ENCODE measurements at regions not wholly inside any gene's neighbourhood (a gene's known extent, or its start where the extent isn't known, plus 50 kb on each side); places are given as distances from the start of the nearest gene placed in this dataset.

DNA sequence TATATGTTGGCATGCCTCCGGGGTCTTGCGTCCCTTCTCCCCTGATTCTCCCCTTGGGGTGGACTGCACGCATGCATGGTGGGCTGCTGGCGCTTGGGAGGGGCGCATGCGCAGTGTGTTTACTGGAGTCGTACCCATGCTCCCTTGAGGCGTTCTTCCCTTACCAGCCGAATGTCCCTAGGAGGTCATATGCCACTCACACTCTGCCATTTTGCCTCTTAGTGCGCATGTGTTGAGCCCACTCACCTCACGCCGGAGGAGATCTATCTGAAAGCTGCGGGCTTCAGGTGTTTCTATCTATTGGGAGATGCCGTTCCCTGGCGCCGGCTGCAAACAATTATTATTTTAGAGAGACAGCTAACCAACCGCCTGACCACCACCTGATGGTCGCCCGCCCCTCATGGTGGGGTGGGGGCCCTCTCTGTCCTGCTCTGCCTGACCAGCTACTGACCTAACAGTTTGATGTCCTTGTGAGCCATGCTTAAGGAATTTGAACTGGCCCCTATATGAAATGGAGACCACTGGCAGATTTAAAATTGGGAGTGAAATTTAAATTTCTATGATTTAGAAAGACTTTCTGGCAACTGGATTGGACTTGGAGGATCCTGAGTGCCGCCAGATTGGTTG lies 179.6 kb downstream of the RNF144A start:
- TF ChIP-seq, protein P1, sequence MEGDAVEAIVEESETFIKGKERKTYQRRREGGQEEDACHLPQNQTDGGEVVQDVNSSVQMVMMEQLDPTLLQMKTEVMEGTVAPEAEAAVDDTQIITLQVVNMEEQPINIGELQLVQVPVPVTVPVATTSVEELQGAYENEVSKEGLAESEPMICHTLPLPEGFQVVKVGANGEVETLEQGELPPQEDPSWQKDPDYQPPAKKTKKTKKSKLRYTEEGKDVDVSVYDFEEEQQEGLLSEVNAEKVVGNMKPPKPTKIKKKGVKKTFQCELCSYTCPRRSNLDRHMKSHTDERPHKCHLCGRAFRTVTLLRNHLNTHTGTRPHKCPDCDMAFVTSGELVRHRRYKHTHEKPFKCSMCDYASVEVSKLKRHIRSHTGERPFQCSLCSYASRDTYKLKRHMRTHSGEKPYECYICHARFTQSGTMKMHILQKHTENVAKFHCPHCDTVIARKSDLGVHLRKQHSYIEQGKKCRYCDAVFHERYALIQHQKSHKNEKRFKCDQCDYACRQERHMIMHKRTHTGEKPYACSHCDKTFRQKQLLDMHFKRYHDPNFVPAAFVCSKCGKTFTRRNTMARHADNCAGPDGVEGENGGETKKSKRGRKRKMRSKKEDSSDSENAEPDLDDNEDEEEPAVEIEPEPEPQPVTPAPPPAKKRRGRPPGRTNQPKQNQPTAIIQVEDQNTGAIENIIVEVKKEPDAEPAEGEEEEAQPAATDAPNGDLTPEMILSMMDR (IDR thresholded peaks at IDR 0.05), result no peak
- TF ChIP-seq POLR2A (IDR thresholded peaks at IDR 0.05), result no peak
